B cell (primary cell): ENCODE measurements at regions not wholly inside any gene's neighbourhood (a gene's known extent, or its start where the extent isn't known, plus 50 kb on each side); places are given as distances from the start of the nearest gene placed in this dataset.

ENCODE experiments used
- ATAC-seq: fragments of 200-7000 bp; cut with Tn5 transposase; one replicate; pipeline ENCODE4 v1.10.0; 2021; ENCODE audit warnings: low read depth, mild to moderate bottlenecking, moderate number of reproducible peaks, moderate library complexity
- CTCF ChIA-PET: fragments of 350-600 bp; sonication (Branson Sonifier 250); formaldehyde crosslinking; loops from one replicate; lab custom pipeline; 2021; ENCODE audit warnings: antibody characterized with exemption, inconsistent platforms; lab: Charles Lee
- POLR2A ChIA-PET: fragments of 350-600 bp; sonication (Branson Sonifier 250); formaldehyde crosslinking; loops from one replicate; lab custom pipeline; 2021; ENCODE audit warnings: antibody characterized with exemption; lab: Charles Lee
- DNase-seq: peaks from one replicate; pipeline ENCODE4 v3.0.0; 2013
- H2AFZ ChIP-seq: 2 replicates; pipeline ENCODE4 v1.6.1; 2012; ENCODE audit warnings: mild to moderate bottlenecking, low read depth, low read length; ENCODE audit not compliant: insufficient read depth, poor library complexity, severe bottlenecking
- H3K27ac ChIP-seq, 2 donors: 1 replicate in 1 of 2; 2 replicates in 1 of 2; pipeline ENCODE4 v1.5.1; 2012 to 2013; ENCODE audit warnings: low read length in 2 of 2, mild to moderate bottlenecking in 2 of 2, moderate library complexity in 1 of 2
- H3K27me3 ChIP-seq, 4 experiments: fragments of 200-600 bp in 1 of 4; sonication (generic) in 1 of 4; replicated peaks in 1 of 4; 1 replicate in 2 of 4; 2 replicates in 2 of 4; pipeline versions ENCODE4 v1.6.1 to v1.7.0; 2013 to 2016; ENCODE audit warnings: low read length in 3 of 4, mild to moderate bottlenecking in 2 of 4, mixed read lengths in 1 of 4, moderate library complexity in 1 of 4; ENCODE audit not compliant: insufficient read depth in 4 of 4, control insufficient read depth in 3 of 4; ENCODE audit errors: control extremely low read depth in 1 of 4
- H3K36me3 ChIP-seq, 2 experiments: replicated peaks in 1 of 2; 1 replicate in 1 of 2; 2 replicates in 1 of 2; pipeline versions ENCODE4 v1.6.1 to v1.7.1; 2013; ENCODE audit warnings: low read length in 1 of 2; ENCODE audit not compliant: insufficient read depth in 2 of 2, control insufficient read depth in 1 of 2; ENCODE audit errors: control extremely low read depth in 1 of 2, extremely low read depth in 1 of 2
- H3K4me1 ChIP-seq, 2 donors: fragments of 200-600 bp in 1 of 2; sonication (generic) in 1 of 2; 1 replicate in 1 of 2; 2 replicates in 1 of 2; pipeline versions ENCODE4 v1.5.1 to v1.6.1; 2013 to 2017; ENCODE audit warnings: low read length in 2 of 2; ENCODE audit not compliant: control insufficient read depth in 2 of 2, insufficient read depth in 2 of 2
- H3K4me2 ChIP-seq: replicated peaks from 2 replicates; pipeline ENCODE3; 2012; ENCODE audit warnings: mild to moderate bottlenecking, low read depth, low read length; ENCODE audit not compliant: poor library complexity, severe bottlenecking
- H3K4me3 ChIP-seq, 5 experiments: fragments of 200-600 bp in 1 of 5; sonication (generic) in 1 of 5; 1 replicate in 3 of 5; 2 replicates in 2 of 5; pipeline versions ENCODE4 v1.5.1 to v1.7.0; 2011 to 2016; ENCODE audit warnings: low read length in 4 of 5, mild to moderate bottlenecking in 4 of 5, low read depth in 2 of 5, control low read depth in 1 of 5, moderate library complexity in 1 of 5; ENCODE audit not compliant: insufficient read depth in 1 of 5; ENCODE audit errors: control extremely low read depth in 1 of 5, extremely low read depth in 1 of 5
- H3K79me2 ChIP-seq: fragments of 200-600 bp; sonication (generic); one replicate; pipeline ENCODE4 v1.6.0; 2016; ENCODE audit warnings: low read length; ENCODE audit not compliant: control insufficient read depth, insufficient read depth
- H3K9ac ChIP-seq: fragments of 200-600 bp; sonication (generic); 2 replicates; pipeline ENCODE4 v1.6.1; 2017; ENCODE audit warnings: mild to moderate bottlenecking, low read length, moderate library complexity
- H3K9me3 ChIP-seq, 3 donors: one replicate each; pipeline versions ENCODE4 v1.6.1 to v1.7.1; 2013; ENCODE audit warnings: low read length in 2 of 3; ENCODE audit not compliant: control insufficient read depth in 2 of 3, insufficient read depth in 1 of 3; ENCODE audit errors: control extremely low read depth in 1 of 3
- H4K20me1 ChIP-seq: 2 replicates; pipeline ENCODE4 v1.6.0; 2012; ENCODE audit warnings: mild to moderate bottlenecking, low read length; ENCODE audit not compliant: insufficient read depth, control insufficient read depth, poor library complexity, severe bottlenecking
- H3K27ac Mint-ChIP-seq: one replicate; pipeline ENCODE4 v1.8.0; 2021; ENCODE audit warnings: mixed read lengths
- H3K27me3 Mint-ChIP-seq: one replicate; pipeline ENCODE4 v1.8.0; 2021; ENCODE audit warnings: mixed read lengths
- H3K4me1 Mint-ChIP-seq: one replicate; pipeline ENCODE4 v1.8.0; 2021; ENCODE audit warnings: mixed read lengths
- H3K4me3 Mint-ChIP-seq: one replicate; pipeline ENCODE4 v1.8.0; 2021; ENCODE audit warnings: mixed read lengths
- H3K9me3 Mint-ChIP-seq: one replicate; pipeline ENCODE4 v1.8.0; 2022; ENCODE audit warnings: mixed read lengths; ENCODE audit not compliant: insufficient read depth
- EZH2 ChIP-seq: IDR thresholded peaks from 2 replicates; pipeline ENCODE4 v1.6.1; 2012; ENCODE audit warnings: borderline replicate concordance, low read depth, mild to moderate bottlenecking, moderate library complexity, low read length; ENCODE audit not compliant: insufficient read depth, poor library complexity, severe bottlenecking
- WGBS: methylation state at CpG from one replicate; pipeline ENCODE4 v1.1.5; 2013; ENCODE audit warnings: missing lambda C conversion rate; ENCODE audit not compliant: insufficient coverage; 5-methylcytosine and 5-hydroxymethylcytosine counted together
- intact Hi-C: fragments of 100-400 bp; cut with micrococcal nuclease; formaldehyde crosslinking; loops from one replicate; pipeline ENCODE4 v1.10.0; 2022
- TF ChIP-seq, protein P1 (sequence below): fragments of 200-600 bp; IDR thresholded peaks from one replicate; pipeline ENCODE4 v1.8.0; 2022; ENCODE audit warnings: antibody characterized with exemption, mild to moderate bottlenecking

DNA sequence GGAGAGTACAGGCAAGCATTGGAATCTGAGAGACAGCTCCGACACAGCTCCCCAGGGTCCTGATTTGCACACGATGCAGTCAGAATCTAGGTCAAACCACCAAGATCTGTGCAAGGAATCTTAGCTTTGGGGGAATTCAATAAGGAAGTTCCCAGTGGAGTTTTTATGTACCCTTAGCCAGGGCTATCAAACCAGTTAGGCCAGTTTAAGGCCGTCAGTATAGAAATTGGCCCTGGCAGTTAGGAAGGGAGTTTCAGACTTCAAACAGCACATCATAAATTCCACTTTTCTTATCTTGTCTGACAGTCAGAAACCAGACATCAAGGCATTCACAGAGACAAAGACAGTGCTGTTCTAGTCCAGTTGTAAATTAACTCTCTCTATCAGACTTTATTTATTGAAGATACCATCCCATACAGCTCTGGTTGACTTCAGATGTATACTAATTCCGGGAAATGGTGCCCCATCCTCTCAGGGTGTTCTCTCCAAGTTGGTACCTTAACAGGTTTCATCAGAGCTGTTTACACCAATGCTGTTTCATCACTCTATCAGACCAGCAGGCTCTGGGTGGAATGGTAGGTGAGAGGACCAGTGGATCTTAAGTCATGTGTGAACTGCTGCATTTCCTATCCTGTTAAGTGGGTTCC is 157.5 kb upstream of the ATF7IP start:
- intact Hi-C loops, result no loop called here
- H2AFZ ChIP-seq, result no peak overlapping the region
- Mint-ChIP-seq H3K27ac (no peak overlapping the region), H3K27me3 (no peaks in the 10 kb centered on the region), H3K4me3 (no peak overlapping the region), H3K9me3 (peaks cover 2% of the 10 kb centered on the region), H3K4me1 (no peaks in the 10 kb centered on the region)
- no peaks in the 10 kb centered on the region for H3K4me1 ChIP-seq
- H3K4me2 ChIP-seq, result no peak overlapping the region
- H3K9me3 ChIP-seq, result peaks cover 0 to under 1% (median 0%) of the 10 kb centered on the region in 3 donors
- ChIA-PET CTCF (interaction anchor here (1.5 to 2.0 kb wide), 2 partner anchors 22 to 23 kb away, joined by 5 read pairs; no protein-coding TSS in a partner anchor), POLR2A (no interaction called here)
- TF ChIP-seq, protein P1, sequence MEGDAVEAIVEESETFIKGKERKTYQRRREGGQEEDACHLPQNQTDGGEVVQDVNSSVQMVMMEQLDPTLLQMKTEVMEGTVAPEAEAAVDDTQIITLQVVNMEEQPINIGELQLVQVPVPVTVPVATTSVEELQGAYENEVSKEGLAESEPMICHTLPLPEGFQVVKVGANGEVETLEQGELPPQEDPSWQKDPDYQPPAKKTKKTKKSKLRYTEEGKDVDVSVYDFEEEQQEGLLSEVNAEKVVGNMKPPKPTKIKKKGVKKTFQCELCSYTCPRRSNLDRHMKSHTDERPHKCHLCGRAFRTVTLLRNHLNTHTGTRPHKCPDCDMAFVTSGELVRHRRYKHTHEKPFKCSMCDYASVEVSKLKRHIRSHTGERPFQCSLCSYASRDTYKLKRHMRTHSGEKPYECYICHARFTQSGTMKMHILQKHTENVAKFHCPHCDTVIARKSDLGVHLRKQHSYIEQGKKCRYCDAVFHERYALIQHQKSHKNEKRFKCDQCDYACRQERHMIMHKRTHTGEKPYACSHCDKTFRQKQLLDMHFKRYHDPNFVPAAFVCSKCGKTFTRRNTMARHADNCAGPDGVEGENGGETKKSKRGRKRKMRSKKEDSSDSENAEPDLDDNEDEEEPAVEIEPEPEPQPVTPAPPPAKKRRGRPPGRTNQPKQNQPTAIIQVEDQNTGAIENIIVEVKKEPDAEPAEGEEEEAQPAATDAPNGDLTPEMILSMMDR, result no peak
- no peak for TF ChIP-seq EZH2
- no peak overlapping the region for H3K27ac ChIP-seq
- no peak overlapping the region for H3K4me3 ChIP-seq
- no peak overlapping the region for H3K9ac ChIP-seq
- H3K27me3 ChIP-seq, result no peaks in the 10 kb centered on the region
- ATAC-seq (no peak), DNase-seq (no peak)
- H3K79me2 ChIP-seq, result no peaks in the 10 kb centered on the region
- H3K36me3 ChIP-seq, result no peaks in the 10 kb centered on the region
- 91% methylated on average over 1 of the region's 4 CpGs for WGBS
- H4K20me1 ChIP-seq, result no peaks in the 10 kb centered on the region

- H3K9me3 ChIP-seq, result no peaks in the 10 kb centered on the region
- DNase-seq (no peak), ATAC-seq (no peak)
- no peak overlapping the region for H3K27ac ChIP-seq
- H3K4me2 ChIP-seq, result no peak overlapping the region
- no peak overlapping the region for H2AFZ ChIP-seq
- H3K4me3 Mint-ChIP-seq, result no peak overlapping the region
- H3K27me3 Mint-ChIP-seq, result no peaks in the 10 kb centered on the region
- H3K79me2 ChIP-seq, result no peaks in the 10 kb centered on the region
- no peak overlapping the region for H3K27ac Mint-ChIP-seq
- POLR2A ChIA-PET, result no interaction called here
- intact Hi-C loops, result no loop called here
- no peak overlapping the region for H3K4me3 ChIP-seq
- H3K9me3 Mint-ChIP-seq, result no peaks in the 10 kb centered on the region
- no peak for TF ChIP-seq EZH2
- TF ChIP-seq, protein P1, result no peak
- peaks cover 0 to 9% of the 10 kb centered on the region in 2 donors for H3K4me1 ChIP-seq
- no peak overlapping the region for H3K9ac ChIP-seq
- H3K4me1 Mint-ChIP-seq, result peaks cover 7% of the 10 kb centered on the region
- 100% methylated on average over 2 of the region's 3 CpGs for WGBS
- no peaks in the 10 kb centered on the region for H3K27me3 ChIP-seq
- no peaks in the 10 kb centered on the region for H3K36me3 ChIP-seq
- no peaks in the 10 kb centered on the region for H4K20me1 ChIP-seq
- CTCF ChIA-PET, result interaction anchor here (1.1 to 2.7 kb wide), 2 partner anchors 25 to 26 kb away, joined by 3 to 10 read pairs; no protein-coding TSS in a partner anchor
These were observed 153.5 kb upstream of the ATF7IP start for GRCh38 chr12:14211947-14212387.
